ENCODE measurements at regions not wholly inside any gene's neighbourhood (a gene's known extent, or its start where the extent isn't known, plus 50 kb on each side); places are given as distances from the start of the nearest gene placed in this dataset.

- DNase-seq (ENCODE audit: low read depth) (no peak), FAIRE-seq (no peak)
- Histone ChIP-seq H3K4me1 (ENCODE audit: insufficient read depth, low read length) (no peaks in the 10 kb centered on the region), H2AFZ (ENCODE audit: low read depth, low read length) (no peak overlapping the region), H3K27ac (ENCODE audit: low read depth, low read length) (no peak overlapping the region), H4K20me1 (ENCODE audit: insufficient read depth, low read length) (no peaks in the 10 kb centered on the region), H3K9me3 (ENCODE audit: insufficient read depth, low read depth, low read length) (no peaks in the 10 kb centered on the region), H3K36me3 (ENCODE audit: insufficient read depth, low read length) (no peaks in the 10 kb centered on the region), H3K9ac (ENCODE audit: low read length) (no peak overlapping the region), H3K27me3 (ENCODE audit: insufficient read depth, low read length) (no peaks in the 10 kb centered on the region), H3K4me3 (ENCODE audit: insufficient read depth, low read depth, low read length) (no peak overlapping the region), H3K4me2 (ENCODE audit: low read length) (peak overlapping the region; percentile 26), H3K79me2 (ENCODE audit: insufficient read depth, low read length) (no peaks in the 10 kb centered on the region)
- no peaks in the 10 kb centered on the region for H3K36me3 Mint-ChIP-seq (ENCODE audit: low read depth, unreplicated experiment)
- no peak for TF ChIP-seq EZH2 (IDR thresholded peaks at IDR 0.05; ENCODE audit: insufficient read depth, low read length)
- no peak for TF ChIP-seq CTCF (IDR thresholded peaks at IDR 0.05; ENCODE audit: insufficient read depth, low read depth, low read length)
- H3K27me3 Mint-ChIP-seq (ENCODE audit: low read depth, unreplicated experiment) = peaks cover 17% of the 10 kb centered on the region
- H3K27ac Mint-ChIP-seq (ENCODE audit: unreplicated experiment) = no peak overlapping the region
- H3K4me3 Mint-ChIP-seq (ENCODE audit: unreplicated experiment) = no peak overlapping the region
- no peaks in the 10 kb centered on the region for H3K4me1 Mint-ChIP-seq (ENCODE audit: low read depth, unreplicated experiment)
- H3K9me3 Mint-ChIP-seq (ENCODE audit: unreplicated experiment) = peaks cover 2% of the 10 kb centered on the region
Observed at GRCh38 chr16:79287424-79287917, 313.1 kb downstream of the MAF start.

- Histone ChIP-seq H3K4me1 (ENCODE audit: insufficient read depth, low read length) (no peaks in the 10 kb centered on the region), H4K20me1 (ENCODE audit: insufficient read depth, low read length) (no peaks in the 10 kb centered on the region), H3K27ac (ENCODE audit: low read depth, low read length) (no peak overlapping the region), H3K36me3 (ENCODE audit: insufficient read depth, low read length) (no peaks in the 10 kb centered on the region), H3K4me3 (ENCODE audit: insufficient read depth, low read depth, low read length) (no peak overlapping the region), H3K4me2 (ENCODE audit: low read length) (peak overlapping the region; percentile 26), H3K27me3 (ENCODE audit: insufficient read depth, low read length) (no peaks in the 10 kb centered on the region), H3K9ac (ENCODE audit: low read length) (no peak overlapping the region), H2AFZ (ENCODE audit: low read depth, low read length) (no peak overlapping the region), H3K9me3 (ENCODE audit: insufficient read depth, low read depth, low read length) (no peaks in the 10 kb centered on the region), H3K79me2 (ENCODE audit: insufficient read depth, low read length) (no peaks in the 10 kb centered on the region)
- Mint-ChIP-seq H3K36me3 (ENCODE audit: low read depth, unreplicated experiment) (no peaks in the 10 kb centered on the region), H3K27me3 (ENCODE audit: low read depth, unreplicated experiment) (peaks cover 17% of the 10 kb centered on the region), H3K27ac (ENCODE audit: unreplicated experiment) (no peak overlapping the region), H3K4me3 (ENCODE audit: unreplicated experiment) (no peak overlapping the region), H3K4me1 (ENCODE audit: low read depth, unreplicated experiment) (no peaks in the 10 kb centered on the region), H3K9me3 (ENCODE audit: unreplicated experiment) (peaks cover 2% of the 10 kb centered on the region)
- DNase-seq (ENCODE audit: low read depth) = no peak
- no peak for TF ChIP-seq CTCF (IDR thresholded peaks at IDR 0.05; ENCODE audit: insufficient read depth, low read depth, low read length)
- no peak for TF ChIP-seq EZH2 (IDR thresholded peaks at IDR 0.05; ENCODE audit: insufficient read depth, low read length)
- no peak for FAIRE-seq
Observed at GRCh38 chr16:79286646-79287423, 313.7 kb downstream of the MAF start.

- Histone ChIP-seq H2AFZ (ENCODE audit: low read depth, low read length) (no peak overlapping the region), H3K9ac (ENCODE audit: low read length) (no peak overlapping the region), H3K79me2 (ENCODE audit: insufficient read depth, low read length) (no peaks in the 10 kb centered on the region), H3K36me3 (ENCODE audit: insufficient read depth, low read length) (no peaks in the 10 kb centered on the region), H4K20me1 (ENCODE audit: insufficient read depth, low read length) (no peaks in the 10 kb centered on the region), H3K27ac (ENCODE audit: low read depth, low read length) (no peak overlapping the region), H3K4me3 (ENCODE audit: insufficient read depth, low read depth, low read length) (no peak overlapping the region), H3K9me3 (ENCODE audit: insufficient read depth, low read depth, low read length) (no peaks in the 10 kb centered on the region), H3K27me3 (ENCODE audit: insufficient read depth, low read length) (no peaks in the 10 kb centered on the region), H3K4me1 (ENCODE audit: insufficient read depth, low read length) (no peaks in the 10 kb centered on the region), H3K4me2 (ENCODE audit: low read length) (no peak overlapping the region)
- no peak for TF ChIP-seq CTCF (IDR thresholded peaks at IDR 0.05; ENCODE audit: insufficient read depth, low read depth, low read length)
- no peak for TF ChIP-seq EZH2 (IDR thresholded peaks at IDR 0.05; ENCODE audit: insufficient read depth, low read length)
- H3K4me1 Mint-ChIP-seq (ENCODE audit: low read depth, unreplicated experiment) = no peaks in the 10 kb centered on the region
- H3K27me3 Mint-ChIP-seq (ENCODE audit: low read depth, unreplicated experiment) = peaks cover 19% of the 10 kb centered on the region
- H3K4me3 Mint-ChIP-seq (ENCODE audit: unreplicated experiment) = no peak overlapping the region
- FAIRE-seq (no peak), DNase-seq (ENCODE audit: low read depth) (no peak)
- peaks cover 2% of the 10 kb centered on the region for H3K9me3 Mint-ChIP-seq (ENCODE audit: unreplicated experiment)
- H3K36me3 Mint-ChIP-seq (ENCODE audit: low read depth, unreplicated experiment) = no peaks in the 10 kb centered on the region
- no peak overlapping the region for H3K27ac Mint-ChIP-seq (ENCODE audit: unreplicated experiment)
Observed at GRCh38 chr16:79284766-79285165, 315.8 kb downstream of the MAF start.
